ENCODE measurements at regions not wholly inside any gene's neighbourhood (a gene's known extent, or its start where the extent isn't known, plus 50 kb on each side); places are given as distances from the start of the nearest gene placed in this dataset.

DNA sequence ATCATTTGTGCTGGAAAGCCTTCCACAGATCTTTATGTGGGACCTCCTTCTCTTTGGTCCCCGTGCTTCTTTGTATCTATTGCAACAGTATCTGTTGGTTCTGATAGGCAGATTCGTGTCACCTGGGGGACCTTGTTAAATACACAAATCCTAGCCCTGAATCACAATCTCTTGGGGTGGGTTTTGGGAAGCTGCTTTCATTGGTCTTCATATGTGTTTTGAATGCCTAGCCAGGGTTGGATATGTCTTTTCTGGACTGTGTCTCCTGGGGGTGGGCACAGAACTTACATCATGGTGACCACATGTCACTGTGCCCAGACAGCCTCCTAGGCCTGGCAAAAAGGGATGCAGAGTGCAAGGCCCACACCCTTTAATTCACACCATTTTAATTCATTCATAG lies 81.0 kb upstream of the HNF1B start:
- Histone ChIP-seq H3K36me3 (ENCODE audit: low read depth) (no peaks in the 10 kb centered on the region), H3K27me3 (replicated peaks; ENCODE audit: insufficient read depth) (0 out of 2 replicates have a peak, but pooled peaks cover 4% of the 10 kb centered on the region), H3K4me3 (no peak overlapping the region), H3F3A (ENCODE audit: insufficient read depth) (no peaks in the 10 kb centered on the region), H3K9me2 (ENCODE audit: insufficient read depth) (no peaks in the 10 kb centered on the region), H3K79me2 (ENCODE audit: insufficient read depth) (no peaks in the 10 kb centered on the region), H3K9ac (no peak overlapping the region), H4K20me1 (ENCODE audit: insufficient read depth) (no peaks in the 10 kb centered on the region), H3K9me3 (ENCODE audit: low read depth) (no peaks in the 10 kb centered on the region), H3K4me1 (ENCODE audit: insufficient read depth) (no peaks in the 10 kb centered on the region; the same call in 1 of the 2 replicates), H3K4me2 (ENCODE audit: unreplicated experiment) (no peak overlapping the region), H2AFZ (no peak overlapping the region), H3K27ac (no peak overlapping the region)
- in situ Hi-C loops (cut with MboI), result loop anchor here (10.0 kb wide), 1 partner anchor 61 kb away; no protein-coding TSS in a partner anchor
- DNase-seq, result no peak
- TF ChIP-seq EZH2phosphoT487 (IDR thresholded peaks at IDR 0.05; ENCODE audit: insufficient read depth, low read depth) (no peak), EZH2 (IDR thresholded peaks at IDR 0.05; ENCODE audit: insufficient read depth, poor library complexity, severe bottlenecking) (no peak)
- 49 to 59% methylated on average over 2 of the region's 2 CpGs for WGBS, 2 experiments (ENCODE audit: low coverage in 1 of 2, low lambda C conversion rate in 2 of 2, missing lambda C conversion rate in 2 of 2)

DNA sequence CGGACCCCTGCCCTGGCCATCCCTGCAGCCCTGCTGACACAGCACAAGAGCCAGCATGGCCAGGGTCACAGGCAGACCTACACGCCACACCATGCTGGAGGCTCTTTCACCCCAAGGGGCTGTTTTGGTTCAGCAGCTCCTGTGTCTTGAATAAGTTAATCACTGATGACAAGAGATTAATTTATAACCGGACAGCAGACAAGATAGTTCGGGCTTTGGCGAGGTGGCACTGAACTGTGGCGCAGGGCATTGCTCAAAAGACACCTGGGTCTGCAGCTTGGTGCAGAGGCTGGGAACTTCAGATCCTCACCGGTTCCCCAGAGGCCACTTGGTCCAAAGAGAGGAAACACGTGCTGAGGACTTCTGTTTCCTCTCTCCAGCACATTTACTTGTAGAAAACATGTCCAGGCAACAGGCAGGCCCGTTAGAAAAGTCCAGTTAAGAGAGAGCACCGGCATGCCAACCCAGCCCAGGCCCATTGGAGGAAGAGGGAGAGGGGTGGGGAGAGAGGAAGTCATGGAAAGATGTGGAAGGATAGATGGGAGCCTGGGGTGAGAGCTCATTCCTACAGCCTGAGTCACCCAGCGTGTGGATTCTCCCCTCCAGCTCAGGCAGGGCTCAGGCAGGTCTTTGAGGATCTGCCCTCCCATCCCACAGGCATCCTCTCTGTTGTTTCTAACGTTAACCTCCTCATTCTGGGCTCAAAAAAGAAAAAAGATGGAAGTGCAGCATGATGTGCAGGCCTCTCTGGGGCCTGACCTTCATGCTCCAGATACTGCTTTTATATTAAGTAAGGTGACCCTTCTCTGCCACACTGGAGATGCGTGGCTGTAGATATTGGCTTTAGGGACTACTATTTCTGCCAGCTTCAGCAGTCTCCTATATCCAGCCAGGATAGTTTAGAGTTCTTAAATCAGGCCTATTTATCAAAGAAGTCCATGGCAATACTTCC lies 80.0 kb upstream of the HNF1B start:
- no peak overlapping the region for H3K9ac ChIP-seq
- H2AFZ ChIP-seq, result peak overlapping the region; percentile 79
- no peaks in the 10 kb centered on the region for H3K36me3 ChIP-seq (ENCODE audit: low read depth)
- H3K9me3 ChIP-seq (ENCODE audit: low read depth), result no peaks in the 10 kb centered on the region
- no peak overlapping the region for H3K4me2 ChIP-seq (ENCODE audit: unreplicated experiment)
- no peaks in the 10 kb centered on the region for H3F3A ChIP-seq (ENCODE audit: insufficient read depth)
- no peaks in the 10 kb centered on the region for H3K27me3 ChIP-seq (replicated peaks; ENCODE audit: insufficient read depth)
- H3K27ac ChIP-seq, result no peak overlapping the region
- TF ChIP-seq EZH2phosphoT487 (IDR thresholded peaks at IDR 0.05; ENCODE audit: insufficient read depth, low read depth), result no peak
- TF ChIP-seq EZH2 (IDR thresholded peaks at IDR 0.05; ENCODE audit: insufficient read depth, poor library complexity, severe bottlenecking), result no peak
- in situ Hi-C loops (cut with MboI), result loop anchor here (10.0 kb wide), 1 partner anchor 60 kb away; no protein-coding TSS in a partner anchor
- no peaks in the 10 kb centered on the region for H3K79me2 ChIP-seq (ENCODE audit: insufficient read depth)
- H3K4me3 ChIP-seq, result no peak overlapping the region
- H4K20me1 ChIP-seq (ENCODE audit: insufficient read depth), result no peaks in the 10 kb centered on the region
- peak; percentile 67 for DNase-seq
- H3K9me2 ChIP-seq (ENCODE audit: insufficient read depth), result no peaks in the 10 kb centered on the region
- 52 to 56% methylated on average over 13 of the region's 13 CpGs for WGBS, 2 experiments (ENCODE audit: low coverage in 1 of 2, low lambda C conversion rate in 2 of 2, missing lambda C conversion rate in 2 of 2)
- no peaks in the 10 kb centered on the region; the same call in 1 of the 2 replicates for H3K4me1 ChIP-seq (ENCODE audit: insufficient read depth)

DNA sequence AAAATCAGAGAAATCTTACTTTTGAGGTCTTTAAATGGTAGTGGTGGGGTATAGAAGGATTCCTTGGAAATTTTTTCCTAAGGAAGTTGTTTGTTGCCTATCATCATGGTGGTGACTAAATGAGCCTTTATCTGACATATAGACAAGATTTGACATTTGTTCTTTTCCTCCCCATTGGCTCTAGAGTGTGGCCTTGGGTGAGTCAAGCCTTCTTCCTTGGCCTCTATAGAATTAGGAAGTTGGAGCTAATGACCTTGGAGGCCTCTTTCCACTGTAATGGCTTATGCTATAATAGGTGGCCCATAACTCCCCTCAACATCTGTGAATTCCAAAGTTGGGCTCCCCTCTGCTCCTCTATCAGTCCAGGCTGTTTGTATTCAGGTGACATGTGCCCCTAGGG lies 79.1 kb upstream of the HNF1B start:
- no peak for DNase-seq
- Histone ChIP-seq H3K27ac (no peak overlapping the region), H3K4me1 (ENCODE audit: insufficient read depth) (no peaks in the 10 kb centered on the region; the same call in 1 of the 2 replicates), H3K4me2 (ENCODE audit: unreplicated experiment) (no peak overlapping the region), H2AFZ (no peak overlapping the region), H3K36me3 (ENCODE audit: low read depth) (no peaks in the 10 kb centered on the region), H4K20me1 (ENCODE audit: insufficient read depth) (no peaks in the 10 kb centered on the region), H3K27me3 (replicated peaks; ENCODE audit: insufficient read depth) (no peaks in the 10 kb centered on the region), H3F3A (ENCODE audit: insufficient read depth) (no peaks in the 10 kb centered on the region), H3K4me3 (no peak overlapping the region), H3K79me2 (ENCODE audit: insufficient read depth) (no peaks in the 10 kb centered on the region), H3K9me3 (ENCODE audit: low read depth) (no peaks in the 10 kb centered on the region), H3K9me2 (ENCODE audit: insufficient read depth) (no peaks in the 10 kb centered on the region), H3K9ac (no peak overlapping the region)
- in situ Hi-C loops (cut with MboI), result loop anchor here (10.0 kb wide), 1 partner anchor 59 kb away; no protein-coding TSS in a partner anchor
- TF ChIP-seq EZH2 (IDR thresholded peaks at IDR 0.05; ENCODE audit: insufficient read depth, poor library complexity, severe bottlenecking), result no peak
- TF ChIP-seq EZH2phosphoT487 (IDR thresholded peaks at IDR 0.05; ENCODE audit: insufficient read depth, low read depth), result no peak

GRCh38 chr17:37820995-37821713 lies 76.3 kb upstream of the HNF1B start:
- no peaks in the 10 kb centered on the region for H3K79me2 ChIP-seq (ENCODE audit: insufficient read depth)
- H3K9me3 ChIP-seq (ENCODE audit: low read depth), result no peaks in the 10 kb centered on the region
- in situ Hi-C loops (cut with MboI), result loop anchor here (10.0 kb wide), 1 partner anchor 56 kb away; no protein-coding TSS in a partner anchor
- no peaks in the 10 kb centered on the region for H3K9me2 ChIP-seq (ENCODE audit: insufficient read depth)
- H4K20me1 ChIP-seq (ENCODE audit: insufficient read depth), result no peaks in the 10 kb centered on the region
- no peaks in the 10 kb centered on the region for H3K27me3 ChIP-seq (replicated peaks; ENCODE audit: insufficient read depth)
- no peak overlapping the region for H2AFZ ChIP-seq
- H3F3A ChIP-seq (ENCODE audit: insufficient read depth), result no peaks in the 10 kb centered on the region
- H3K9ac ChIP-seq, result no peak overlapping the region
- peaks cover 2% of the 10 kb centered on the region for H3K4me1 ChIP-seq (ENCODE audit: insufficient read depth)
- WGBS, 2 experiments (ENCODE audit: low coverage in 1 of 2, low lambda C conversion rate in 2 of 2, missing lambda C conversion rate in 2 of 2), result 74 to 77% methylated on average over 5 of the region's 5 CpGs
- no peaks in the 10 kb centered on the region for H3K36me3 ChIP-seq (ENCODE audit: low read depth)
- no peak for TF ChIP-seq EZH2 (IDR thresholded peaks at IDR 0.05; ENCODE audit: insufficient read depth, poor library complexity, severe bottlenecking)
- TF ChIP-seq EZH2phosphoT487 (IDR thresholded peaks at IDR 0.05; ENCODE audit: insufficient read depth, low read depth), result no peak
- H3K27ac ChIP-seq, result no peak overlapping the region
- peak; percentile 28 for DNase-seq
- no peak overlapping the region for H3K4me3 ChIP-seq
- no peak overlapping the region for H3K4me2 ChIP-seq (ENCODE audit: unreplicated experiment)

Data from GM23248 (cell line).